Sigmoid colon (tissue), 6 donors: ENCODE measurements at regions not wholly inside any gene's neighbourhood (a gene's known extent, or its start where the extent isn't known, plus 50 kb on each side); places are given as distances from the start of the nearest gene placed in this dataset.

Experiments used
- DNase-seq: peaks from one replicate; pipeline ENCODE4 v3.0.0-alpha.2; 2019
- H3K27ac ChIP-seq, 4 donors: fragments of 200-600 bp; sonication (generic); one replicate each; pipeline ENCODE4 v1.5.1; 2016 to 2019; ENCODE audit warnings: mild to moderate bottlenecking in 1 of 4
- H3K27me3 ChIP-seq, 3 donors: fragments of 200-600 bp; sonication (generic); one replicate each; pipeline ENCODE4 v1.5.1; 2019; ENCODE audit warnings: mild to moderate bottlenecking in 1 of 3
- H3K36me3 ChIP-seq, 4 donors: fragments of 200-600 bp; sonication (generic); one replicate each; pipeline ENCODE4 v1.5.1; 2016 to 2019
- H3K4me1 ChIP-seq, 4 donors: fragments of 200-600 bp; sonication (generic); one replicate each; pipeline ENCODE4 v1.5.1; 2017 to 2019
- H3K4me3 ChIP-seq, 4 donors: fragments of 200-600 bp; sonication (generic); one replicate each; pipeline ENCODE4 v1.5.1; 2017 to 2019; ENCODE audit warnings: mild to moderate bottlenecking in 2 of 4, moderate library complexity in 1 of 4
- H3K9me3 ChIP-seq, 4 donors: fragments of 200-600 bp in 3 of 4; sonication (generic) in 3 of 4; one replicate each; pipeline versions ENCODE4 v1.5.1 to v1.6.1; 2013 to 2019
- EP300 ChIP-seq, 4 donors: sonication (generic); formaldehyde crosslinking; IDR thresholded peaks; one replicate each; pipeline ENCODE4 v1.6.1; 2017; ENCODE audit warnings: antibody characterized with exemption in 4 of 4
- POLR2A ChIP-seq, 2 donors: fragments of 450-650 bp; IDR thresholded peaks; one replicate each; pipeline ENCODE4 v1.6.1; 2016; ENCODE audit warnings: antibody characterized with exemption in 2 of 2, mild to moderate bottlenecking in 2 of 2, moderate library complexity in 2 of 2
- POLR2AphosphoS5 ChIP-seq, 4 donors: sonication (generic); formaldehyde crosslinking; IDR thresholded peaks; one replicate each; pipeline ENCODE4 v1.6.1; 2017; ENCODE audit warnings: antibody characterized with exemption in 4 of 4
- WGBS, 2 donors: extraction: QIAGEN DNeasy Blood & Tissue Kit; methylation state at CpG; one replicate each; pipeline ENCODE4 v1.1.7; 2013; 5-methylcytosine and 5-hydroxymethylcytosine counted together
- intact Hi-C: fragments of 100-400 bp; cut with DNase I; formaldehyde crosslinking; loops from one replicate; pipeline ENCODE4 v1.15.1; 2023
- TF ChIP-seq, protein P1 (sequence below), 4 experiments: fragments of 450-650 bp in 3 of 4; fragments of 200-600 bp in 1 of 4; IDR thresholded peaks; one replicate each; pipeline ENCODE4 v1.5.1; 2016 to 2019; ENCODE audit warnings: antibody characterized with exemption in 4 of 4, mild to moderate bottlenecking in 3 of 4, moderate library complexity in 2 of 4
- donor health status: healthy with polysubstance abuse.
- donor health status: healthy.

- Histone ChIP-seq H3K9me3 (no peaks in the 10 kb centered on the region), H3K4me3 (no peak overlapping the region), H3K36me3 (no peaks in the 10 kb centered on the region), H3K4me1 (no peaks in the 10 kb centered on the region), H3K27me3 (no peaks in the 10 kb centered on the region), H3K27ac (no peak overlapping the region)
- intact Hi-C loops, result no loop called here
- no peak for TF ChIP-seq POLR2AphosphoS5 (IDR thresholded peaks at IDR 0.05)
- TF ChIP-seq EP300 (IDR thresholded peaks at IDR 0.05), result no peak
- TF ChIP-seq POLR2A (IDR thresholded peaks at IDR 0.05), result no peak
- TF ChIP-seq, protein P1, sequence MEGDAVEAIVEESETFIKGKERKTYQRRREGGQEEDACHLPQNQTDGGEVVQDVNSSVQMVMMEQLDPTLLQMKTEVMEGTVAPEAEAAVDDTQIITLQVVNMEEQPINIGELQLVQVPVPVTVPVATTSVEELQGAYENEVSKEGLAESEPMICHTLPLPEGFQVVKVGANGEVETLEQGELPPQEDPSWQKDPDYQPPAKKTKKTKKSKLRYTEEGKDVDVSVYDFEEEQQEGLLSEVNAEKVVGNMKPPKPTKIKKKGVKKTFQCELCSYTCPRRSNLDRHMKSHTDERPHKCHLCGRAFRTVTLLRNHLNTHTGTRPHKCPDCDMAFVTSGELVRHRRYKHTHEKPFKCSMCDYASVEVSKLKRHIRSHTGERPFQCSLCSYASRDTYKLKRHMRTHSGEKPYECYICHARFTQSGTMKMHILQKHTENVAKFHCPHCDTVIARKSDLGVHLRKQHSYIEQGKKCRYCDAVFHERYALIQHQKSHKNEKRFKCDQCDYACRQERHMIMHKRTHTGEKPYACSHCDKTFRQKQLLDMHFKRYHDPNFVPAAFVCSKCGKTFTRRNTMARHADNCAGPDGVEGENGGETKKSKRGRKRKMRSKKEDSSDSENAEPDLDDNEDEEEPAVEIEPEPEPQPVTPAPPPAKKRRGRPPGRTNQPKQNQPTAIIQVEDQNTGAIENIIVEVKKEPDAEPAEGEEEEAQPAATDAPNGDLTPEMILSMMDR (IDR thresholded peaks at IDR 0.05), result no peak
- 91 to 94% methylated on average over 4 of the region's 4 CpGs for WGBS, 2 donors
- no peak for DNase-seq
Measured at GRCh38 chr6:11961923-11962322, 50.2 kb upstream of the HIVEP1 start.

DNA sequence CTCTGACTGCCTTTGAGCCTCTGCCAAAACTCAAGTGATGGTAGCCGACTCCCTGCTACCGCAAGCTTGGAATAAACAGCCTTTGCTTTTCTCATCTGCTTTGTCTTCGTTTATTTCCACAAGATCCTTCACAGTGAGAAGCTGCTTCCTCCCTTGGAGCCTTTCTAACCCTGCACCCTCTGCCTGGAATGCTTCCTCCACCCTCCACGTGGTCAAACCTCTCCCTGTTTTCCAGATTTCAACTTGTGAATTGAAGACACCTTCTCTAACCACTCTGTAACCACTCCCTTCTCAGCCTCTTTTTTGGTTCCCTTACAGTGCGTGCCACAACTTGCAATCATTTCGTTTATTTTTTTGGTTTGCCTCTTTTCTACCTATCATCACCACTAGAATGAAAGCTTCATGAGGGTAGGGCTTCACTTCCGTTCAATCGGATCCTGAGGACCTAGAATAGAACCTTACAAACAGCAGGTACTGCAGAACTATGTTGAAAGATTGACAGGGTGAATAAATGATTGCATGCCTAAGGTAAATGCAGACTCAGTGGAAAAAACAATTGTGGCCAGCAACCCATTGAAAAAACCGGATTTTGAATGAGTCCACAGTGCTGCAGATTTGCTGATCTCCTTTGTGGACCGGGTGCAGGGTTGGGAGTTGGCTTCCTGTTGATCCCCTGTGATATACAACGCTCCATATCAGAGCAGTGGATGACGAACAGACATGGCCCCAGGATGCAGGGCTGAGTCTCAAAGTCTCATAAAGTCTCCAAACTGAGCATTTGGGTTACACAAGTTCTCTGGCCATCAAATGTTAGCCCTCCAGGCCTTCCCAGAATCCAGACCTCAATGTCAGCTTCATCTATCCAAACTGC, 51.0 kb upstream of the HIVEP1 start:
- H3K4me3 ChIP-seq, result no peak overlapping the region
- DNase-seq, result no peak
- H3K27ac ChIP-seq, result no peak overlapping the region
- no peaks in the 10 kb centered on the region for H3K4me1 ChIP-seq
- WGBS, 2 donors, result 75 to 76% methylated on average over 12 of the region's 12 CpGs
- TF ChIP-seq POLR2AphosphoS5 (IDR thresholded peaks at IDR 0.05), result no peak
- no peak for TF ChIP-seq EP300 (IDR thresholded peaks at IDR 0.05)
- TF ChIP-seq, protein P1 (IDR thresholded peaks at IDR 0.05), result no peak
- no peak for TF ChIP-seq POLR2A (IDR thresholded peaks at IDR 0.05)
- no peaks in the 10 kb centered on the region for H3K27me3 ChIP-seq
- H3K9me3 ChIP-seq, result no peaks in the 10 kb centered on the region
- no peaks in the 10 kb centered on the region for H3K36me3 ChIP-seq
- intact Hi-C loops, result no loop called here

DNA sequence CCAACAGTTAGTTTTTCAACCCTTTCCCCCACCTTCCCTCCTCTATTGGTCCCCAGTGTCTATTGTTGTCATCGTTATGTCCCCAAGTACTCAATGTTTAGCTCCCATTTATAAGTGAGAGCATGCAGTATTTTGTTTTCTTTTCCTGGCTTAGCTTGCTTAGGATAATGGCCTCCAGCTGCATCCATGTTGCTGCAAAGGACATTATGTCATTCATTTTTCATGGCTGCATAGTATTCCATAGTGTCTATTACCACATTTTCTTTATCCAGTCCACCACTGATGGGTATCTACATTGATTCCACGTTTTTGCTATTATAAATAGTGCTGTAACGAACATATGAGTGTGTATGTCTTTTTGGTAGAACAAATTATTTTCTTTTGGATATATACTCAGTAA, 55.3 kb upstream of the HIVEP1 start:
- Histone ChIP-seq H3K27ac (no peak overlapping the region), H3K4me3 (no peak overlapping the region), H3K9me3 (no peaks in the 10 kb centered on the region), H3K36me3 (no peaks in the 10 kb centered on the region), H3K4me1 (no peaks in the 10 kb centered on the region), H3K27me3 (no peaks in the 10 kb centered on the region)
- intact Hi-C loops, result no loop called here
- 78 to 80% methylated on average over 3 of the region's 3 CpGs for WGBS, 2 donors
- TF ChIP-seq POLR2A (IDR thresholded peaks at IDR 0.05) (no peak), POLR2AphosphoS5 (IDR thresholded peaks at IDR 0.05) (no peak), EP300 (IDR thresholded peaks at IDR 0.05) (no peak)
- TF ChIP-seq, protein P1 (IDR thresholded peaks at IDR 0.05), result no peak
- no peak for DNase-seq

DNA sequence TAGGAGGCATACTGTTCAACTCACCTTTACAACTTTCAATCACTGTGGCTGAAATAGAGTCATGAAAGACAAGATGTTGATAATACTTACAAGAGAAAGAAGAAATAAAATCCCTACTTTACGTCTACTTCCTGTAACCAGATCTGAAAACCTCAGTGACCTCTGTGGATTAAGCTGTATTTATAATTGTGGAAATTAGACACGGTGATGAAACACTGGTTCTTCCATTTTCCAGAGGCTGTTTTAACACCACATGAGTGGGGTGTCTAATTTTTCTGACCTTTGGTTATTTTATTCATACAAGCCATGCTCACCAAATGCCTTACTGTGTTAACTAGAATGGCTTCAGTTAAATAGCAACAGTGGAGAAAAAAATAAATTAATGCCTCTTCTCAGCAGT, 58.5 kb upstream of the HIVEP1 start:
- Histone ChIP-seq H3K27me3 (no peaks in the 10 kb centered on the region), H3K36me3 (no peaks in the 10 kb centered on the region), H3K9me3 (no peaks in the 10 kb centered on the region), H3K27ac (no peak overlapping the region), H3K4me1 (no peaks in the 10 kb centered on the region), H3K4me3 (no peak overlapping the region)
- TF ChIP-seq, protein P1 (IDR thresholded peaks at IDR 0.05), result no peak
- no peak for TF ChIP-seq POLR2AphosphoS5 (IDR thresholded peaks at IDR 0.05)
- DNase-seq, result no peak
- intact Hi-C loops, result no loop called here
- whole genome bisulfite sequencing, 2 donors, result 76 to 83% methylated on average over 2 of the region's 2 CpGs

- WGBS, 2 donors, result 87 to 92% methylated on average over 2 of the region's 2 CpGs
- Histone ChIP-seq H3K27me3 (no peaks in the 10 kb centered on the region), H3K4me1 (no peaks in the 10 kb centered on the region), H3K9me3 (no peaks in the 10 kb centered on the region), H3K36me3 (no peaks in the 10 kb centered on the region), H3K4me3 (no peak overlapping the region), H3K27ac (no peak overlapping the region)
- intact Hi-C loops, result no loop called here
- TF ChIP-seq, protein P1 (IDR thresholded peaks at IDR 0.05), result no peak
- TF ChIP-seq EP300 (IDR thresholded peaks at IDR 0.05) (no peak), POLR2A (IDR thresholded peaks at IDR 0.05) (no peak), POLR2AphosphoS5 (IDR thresholded peaks at IDR 0.05) (no peak)
- DNase-seq, result no peak
Measured at GRCh38 chr6:11952316-11952715, 59.8 kb upstream of the HIVEP1 start.
